Activated T-helper 1 cell treated with anti-CD3 and anti-CD28 coated beads, Interleukin-12 subunit alpha, Interleukin-12 subunit beta, Interleukin-2, Interleukin-4 antibody, amounts not matched to agents 30 ng/mL and 10 ng/mL and 1 ng/mL, durations not matched to agents 14 hours and 24 hours and 36 hours (primary cell): ENCODE measurements at regions not wholly inside any gene's neighbourhood (a gene's known extent, or its start where the extent isn't known, plus 50 kb on each side); places are given as distances from the start of the nearest gene placed in this dataset.
"Not testable (repeated sequence)": the region's sequence is repeated elsewhere in the genome, so short reads cannot be mapped to it uniquely, and the experiment has no call there.

Experiments
- DNase-seq: peaks from one replicate; pipeline ENCODE4 v3.0.0; 2021; ENCODE audit warnings: low spot score
- H3K27ac Mint-ChIP-seq: one replicate; pipeline ENCODE4 v1.8.0; 2021; ENCODE audit warnings: mild to moderate bottlenecking, mixed read lengths
- H3K27me3 Mint-ChIP-seq: one replicate; pipeline ENCODE4 v1.8.0; 2022; ENCODE audit warnings: mild to moderate bottlenecking, moderate library complexity, mixed read lengths; ENCODE audit not compliant: insufficient read depth
- H3K36me3 Mint-ChIP-seq: one replicate; pipeline ENCODE4 v1.8.0; 2021; ENCODE audit warnings: low read depth, mixed read lengths
- H3K4me1 Mint-ChIP-seq: one replicate; pipeline ENCODE4 v1.8.0; 2021; ENCODE audit warnings: low read depth, mixed read lengths
- H3K4me3 Mint-ChIP-seq: one replicate; pipeline ENCODE4 v1.8.0; 2021; ENCODE audit warnings: mild to moderate bottlenecking, moderate library complexity, mixed read lengths
- H3K9me3 Mint-ChIP-seq: one replicate; pipeline ENCODE4 v1.8.0; 2021; ENCODE audit warnings: mixed read lengths
- intact Hi-C: fragments of 100-400 bp; cut with micrococcal nuclease; formaldehyde crosslinking; loops from one replicate; pipeline ENCODE4 v1.15.1; 2024

GRCh38 chr14:61149896-61150295 lies 131.2 kb downstream of the TMEM30B start:
- no peaks in the 10 kb centered on the region for H3K4me1 Mint-ChIP-seq
- H3K27me3 Mint-ChIP-seq: no peaks in the 10 kb centered on the region
- peaks cover 7% of the 10 kb centered on the region for H3K9me3 Mint-ChIP-seq
- peaks cover 2% of the 10 kb centered on the region for H3K36me3 Mint-ChIP-seq
- no peak overlapping the region for H3K27ac Mint-ChIP-seq
- intact Hi-C loops: no loop called here
- DNase-seq: no peak
- no peak overlapping the region for H3K4me3 Mint-ChIP-seq

GRCh38 chr14:61148742-61149350 lies 132.3 kb downstream of the TMEM30B start:
- peaks cover 4% of the 10 kb centered on the region for H3K36me3 Mint-ChIP-seq
- peaks cover 18% of the 10 kb centered on the region for H3K9me3 Mint-ChIP-seq
- no peaks in the 10 kb centered on the region for H3K27me3 Mint-ChIP-seq
- intact Hi-C loops: no loop called here
- H3K4me3 Mint-ChIP-seq: no peak overlapping the region
- H3K4me1 Mint-ChIP-seq: no peaks in the 10 kb centered on the region
- no peak overlapping the region for H3K27ac Mint-ChIP-seq
- no peak for DNase-seq

- no peaks in the 10 kb centered on the region for H3K4me1 Mint-ChIP-seq
- no peak for DNase-seq
- H3K4me3 Mint-ChIP-seq: no peak overlapping the region
- no peaks in the 10 kb centered on the region for H3K27me3 Mint-ChIP-seq
- no peak overlapping the region for H3K27ac Mint-ChIP-seq
- H3K9me3 Mint-ChIP-seq: peaks cover 26% of the 10 kb centered on the region
- intact Hi-C loops: no loop called here
- peaks cover 4% of the 10 kb centered on the region for H3K36me3 Mint-ChIP-seq
Observed at GRCh38 chr14:61147831-61148549, 133.1 kb downstream of the TMEM30B start.

GRCh38 chr14:61147381-61147821 lies 133.7 kb downstream of the TMEM30B start:
- intact Hi-C loops: no loop called here
- no peak for DNase-seq
- Mint-ChIP-seq H3K9me3 (peaks cover 28% of the 10 kb centered on the region), H3K27ac (no peak overlapping the region), H3K4me3 (no peak overlapping the region), H3K36me3 (peaks cover 4% of the 10 kb centered on the region), H3K4me1 (no peaks in the 10 kb centered on the region), H3K27me3 (no peaks in the 10 kb centered on the region)

- DNase-seq: no peak
- peaks cover 28% of the 10 kb centered on the region for H3K9me3 Mint-ChIP-seq
- no peaks in the 10 kb centered on the region for H3K4me1 Mint-ChIP-seq
- intact Hi-C loops: loop anchor here (1.0 kb wide), 1 partner anchor 48 kb away; no protein-coding TSS in a partner anchor
- H3K36me3 Mint-ChIP-seq: peaks cover 4% of the 10 kb centered on the region
- H3K27me3 Mint-ChIP-seq: no peaks in the 10 kb centered on the region
- H3K4me3 Mint-ChIP-seq: no peak overlapping the region
- no peak overlapping the region for H3K27ac Mint-ChIP-seq
Observed at GRCh38 chr14:61146899-61147298, 134.2 kb downstream of the TMEM30B start.

- no peak for DNase-seq
- Mint-ChIP-seq H3K27me3 (no peaks in the 10 kb centered on the region), H3K36me3 (peaks cover 4% of the 10 kb centered on the region), H3K4me1 (no peaks in the 10 kb centered on the region), H3K9me3 (peaks cover 28% of the 10 kb centered on the region), H3K4me3 (no peak overlapping the region), H3K27ac (no peak overlapping the region)
- intact Hi-C loops: loop anchor here (1.0 kb wide), 1 partner anchor 47 kb away; no protein-coding TSS in a partner anchor
Observed at GRCh38 chr14:61145903-61146481, 135.1 kb downstream of the TMEM30B start.

GRCh38 chr14:61145034-61145902 lies 135.9 kb downstream of the TMEM30B start:
- Mint-ChIP-seq H3K9me3 (peaks cover 28% of the 10 kb centered on the region), H3K36me3 (peaks cover 4% of the 10 kb centered on the region), H3K4me3 (no peak overlapping the region), H3K27ac (no peak overlapping the region), H3K4me1 (no peaks in the 10 kb centered on the region), H3K27me3 (no peaks in the 10 kb centered on the region)
- intact Hi-C loops: no loop called here
- no peak for DNase-seq

- H3K9me3 Mint-ChIP-seq: peaks cover 28% of the 10 kb centered on the region
- H3K4me1 Mint-ChIP-seq, H3K4me3 Mint-ChIP-seq, intact Hi-C loops, DNase-seq, H3K27me3 Mint-ChIP-seq, H3K27ac Mint-ChIP-seq, H3K36me3 Mint-ChIP-seq: not testable (repeated sequence)
Observed at GRCh38 chr14:61144117-61145033, 136.8 kb downstream of the TMEM30B start.

- H3K27ac Mint-ChIP-seq: no peak overlapping the region
- peaks cover 4% of the 10 kb centered on the region for H3K36me3 Mint-ChIP-seq
- H3K9me3 Mint-ChIP-seq: peaks cover 28% of the 10 kb centered on the region
- intact Hi-C loops: no loop called here
- no peak overlapping the region for H3K4me3 Mint-ChIP-seq
- H3K27me3 Mint-ChIP-seq: no peaks in the 10 kb centered on the region
- DNase-seq: no peak
- H3K4me1 Mint-ChIP-seq: no peaks in the 10 kb centered on the region
Observed at GRCh38 chr14:61140872-61141271, 140.3 kb downstream of the TMEM30B start.

- Mint-ChIP-seq H3K4me3 (no peak overlapping the region), H3K36me3 (peaks cover 4% of the 10 kb centered on the region), H3K27ac (no peak overlapping the region)
Observed at GRCh38 chr14:61140271-61140670, 140.9 kb downstream of the TMEM30B start.

GRCh38 chr14:61139006-61139599 lies 142.0 kb downstream of the TMEM30B start:
- Mint-ChIP-seq H3K27me3 (no peaks in the 10 kb centered on the region), H3K4me1 (no peaks in the 10 kb centered on the region), H3K27ac (no peak overlapping the region), H3K9me3 (peaks cover 13% of the 10 kb centered on the region), H3K36me3 (no peaks in the 10 kb centered on the region), H3K4me3 (no peak overlapping the region)
- no peak for DNase-seq
- intact Hi-C loops: no loop called here

More at GRCh38 chr14:61140271-61140670, 140.9 kb downstream of the TMEM30B start:
- intact Hi-C loops: no loop called here
- DNase-seq: no peak
- no peaks in the 10 kb centered on the region for H3K27me3 Mint-ChIP-seq
- no peaks in the 10 kb centered on the region for H3K4me1 Mint-ChIP-seq
- H3K9me3 Mint-ChIP-seq: peaks cover 25% of the 10 kb centered on the region
